Astrocyte (in vitro differentiated cells and primary cell): ENCODE measurements at regions not wholly inside any gene's neighbourhood (a gene's known extent, or its start where the extent isn't known, plus 50 kb on each side); places are given as distances from the start of the nearest gene placed in this dataset.

ENCODE experiments used
- DNase-seq: peaks from one replicate; pipeline ENCODE4 v3.0.0-alpha.2; 2010; ENCODE audit warnings: low read depth
- FAIRE-seq: peaks from 2 replicates; lab custom pipeline; 2011; peaks lifted over from hg19 to GRCh38; lab: Jason Lieb, UNC
- H2AFZ ChIP-seq: 2 replicates; pipeline ENCODE4 v1.6.0; 2012; ENCODE audit warnings: low read depth, low read length, inconsistent platforms
- H3K27ac ChIP-seq: 2 replicates; pipeline ENCODE4 v1.5.1; 2011; ENCODE audit warnings: low read depth, low read length, inconsistent platforms
- H3K27me3 ChIP-seq: 2 replicates; pipeline ENCODE4 v1.6.0; 2011; ENCODE audit warnings: low read length, inconsistent platforms; ENCODE audit not compliant: insufficient read depth
- H3K36me3 ChIP-seq: 2 replicates; pipeline ENCODE4 v1.5.1; 2011; ENCODE audit warnings: low read length, inconsistent platforms; ENCODE audit not compliant: insufficient read depth
- H3K4me1 ChIP-seq: 2 replicates; pipeline ENCODE4 v1.5.1; 2011; ENCODE audit warnings: low read length, inconsistent platforms; ENCODE audit not compliant: insufficient read depth
- H3K4me2 ChIP-seq: 2 replicates; pipeline ENCODE4 v1.6.0; 2012; ENCODE audit warnings: low read length, inconsistent platforms
- H3K4me3 ChIP-seq: 2 replicates; pipeline ENCODE4 v1.5.1; 2011; ENCODE audit warnings: low read depth, mild to moderate bottlenecking, low read length, inconsistent platforms; ENCODE audit not compliant: insufficient read depth
- H3K79me2 ChIP-seq: 2 replicates; pipeline ENCODE4 v1.6.0; 2012; ENCODE audit warnings: mild to moderate bottlenecking, low read length, inconsistent platforms; ENCODE audit not compliant: insufficient read depth
- H3K9ac ChIP-seq: 2 replicates; pipeline ENCODE4 v1.6.0; 2012; ENCODE audit warnings: mild to moderate bottlenecking, low read length, inconsistent platforms
- H3K9me3 ChIP-seq: 2 replicates; pipeline ENCODE4 v1.5.1; 2012; ENCODE audit warnings: low read depth, mild to moderate bottlenecking, low read length, inconsistent platforms; ENCODE audit not compliant: insufficient read depth
- H4K20me1 ChIP-seq: 2 replicates; pipeline ENCODE4 v1.6.0; 2012; ENCODE audit warnings: low read length, inconsistent platforms; ENCODE audit not compliant: insufficient read depth
- H3K27ac Mint-ChIP-seq: one replicate; pipeline ENCODE4 v1.8.0; 2021; ENCODE audit warnings: mild to moderate bottlenecking, mixed read lengths; ENCODE audit not compliant: unreplicated experiment
- H3K27me3 Mint-ChIP-seq: one replicate; pipeline ENCODE4 v1.8.0; 2021; ENCODE audit warnings: low read depth, mixed read lengths; ENCODE audit not compliant: unreplicated experiment
- H3K36me3 Mint-ChIP-seq: one replicate; pipeline ENCODE4 v1.8.0; 2021; ENCODE audit warnings: low read depth, mixed read lengths; ENCODE audit not compliant: unreplicated experiment
- H3K4me1 Mint-ChIP-seq: one replicate; pipeline ENCODE4 v1.8.0; 2021; ENCODE audit warnings: low read depth, mixed read lengths; ENCODE audit not compliant: unreplicated experiment
- H3K4me3 Mint-ChIP-seq: one replicate; pipeline ENCODE4 v1.8.0; 2021; ENCODE audit warnings: mild to moderate bottlenecking, moderate library complexity, mixed read lengths; ENCODE audit not compliant: unreplicated experiment
- H3K9me3 Mint-ChIP-seq: one replicate; pipeline ENCODE4 v1.8.0; 2021; ENCODE audit warnings: mild to moderate bottlenecking, mixed read lengths; ENCODE audit not compliant: unreplicated experiment
- EZH2 ChIP-seq: IDR thresholded peaks from 2 replicates; pipeline ENCODE4 v1.6.1; 2012; ENCODE audit warnings: mild to moderate bottlenecking, low read length, inconsistent platforms; ENCODE audit not compliant: insufficient read depth
- TF ChIP-seq, protein P1 (sequence below): IDR thresholded peaks from 2 replicates; pipeline ENCODE4 v1.5.1; 2011; ENCODE audit warnings: low read depth, mild to moderate bottlenecking, inconsistent platforms, low read length, moderate library complexity; ENCODE audit not compliant: insufficient read depth

DNA sequence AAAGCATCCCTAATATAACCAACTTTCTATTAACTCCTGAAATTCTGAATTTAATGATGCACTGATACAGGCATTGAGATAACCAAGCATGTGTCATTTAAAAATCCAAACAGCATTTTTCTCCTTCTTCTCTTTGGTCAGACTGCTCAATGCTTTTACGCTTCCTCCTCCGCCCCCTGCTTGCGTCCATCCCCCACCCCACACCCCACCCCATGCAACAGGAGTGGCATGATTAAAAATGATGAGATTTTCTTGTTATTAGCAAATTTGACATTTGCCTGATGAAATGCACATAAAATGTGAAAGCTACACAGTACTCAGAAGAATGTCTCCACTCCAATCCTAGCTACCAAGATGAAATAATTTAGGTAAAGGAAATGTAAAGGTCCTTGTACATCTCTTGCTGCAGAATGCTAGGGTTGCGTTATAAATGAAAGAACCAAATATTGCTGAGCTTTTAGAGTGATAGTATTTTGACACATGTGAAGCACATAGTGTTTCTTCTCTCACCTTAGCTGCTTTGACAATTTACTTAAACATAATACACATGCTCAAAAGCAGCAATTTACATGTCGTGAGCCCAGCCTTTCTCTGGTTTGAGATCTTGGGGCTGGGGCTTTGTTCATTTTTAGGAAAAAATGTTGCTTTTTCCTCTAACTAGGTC is 263.8 kb downstream of the MEIS1 start:
- no peaks in the 10 kb centered on the region for H3K4me1 ChIP-seq
- H3K36me3 ChIP-seq: no peaks in the 10 kb centered on the region
- H3K9ac ChIP-seq: no peak overlapping the region
- H3K27me3 ChIP-seq: no peaks in the 10 kb centered on the region
- H3K79me2 ChIP-seq: no peaks in the 10 kb centered on the region
- no peak overlapping the region for H3K4me2 ChIP-seq
- H3K27ac Mint-ChIP-seq: no peak overlapping the region
- H2AFZ ChIP-seq: no peak overlapping the region
- TF ChIP-seq EZH2: no peak
- TF ChIP-seq, protein P1, sequence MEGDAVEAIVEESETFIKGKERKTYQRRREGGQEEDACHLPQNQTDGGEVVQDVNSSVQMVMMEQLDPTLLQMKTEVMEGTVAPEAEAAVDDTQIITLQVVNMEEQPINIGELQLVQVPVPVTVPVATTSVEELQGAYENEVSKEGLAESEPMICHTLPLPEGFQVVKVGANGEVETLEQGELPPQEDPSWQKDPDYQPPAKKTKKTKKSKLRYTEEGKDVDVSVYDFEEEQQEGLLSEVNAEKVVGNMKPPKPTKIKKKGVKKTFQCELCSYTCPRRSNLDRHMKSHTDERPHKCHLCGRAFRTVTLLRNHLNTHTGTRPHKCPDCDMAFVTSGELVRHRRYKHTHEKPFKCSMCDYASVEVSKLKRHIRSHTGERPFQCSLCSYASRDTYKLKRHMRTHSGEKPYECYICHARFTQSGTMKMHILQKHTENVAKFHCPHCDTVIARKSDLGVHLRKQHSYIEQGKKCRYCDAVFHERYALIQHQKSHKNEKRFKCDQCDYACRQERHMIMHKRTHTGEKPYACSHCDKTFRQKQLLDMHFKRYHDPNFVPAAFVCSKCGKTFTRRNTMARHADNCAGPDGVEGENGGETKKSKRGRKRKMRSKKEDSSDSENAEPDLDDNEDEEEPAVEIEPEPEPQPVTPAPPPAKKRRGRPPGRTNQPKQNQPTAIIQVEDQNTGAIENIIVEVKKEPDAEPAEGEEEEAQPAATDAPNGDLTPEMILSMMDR: no peak
- H3K4me3 Mint-ChIP-seq: no peak overlapping the region
- no peak overlapping the region for H3K4me3 ChIP-seq
- no peaks in the 10 kb centered on the region for H3K9me3 ChIP-seq
- no peak overlapping the region for H3K27ac ChIP-seq
- no peaks in the 10 kb centered on the region for H3K27me3 Mint-ChIP-seq
- H3K36me3 Mint-ChIP-seq: no peaks in the 10 kb centered on the region
- no peaks in the 10 kb centered on the region for H3K4me1 Mint-ChIP-seq
- FAIRE-seq (no peak), DNase-seq (no peak)
- no peaks in the 10 kb centered on the region for H3K9me3 Mint-ChIP-seq
- H4K20me1 ChIP-seq: no peaks in the 10 kb centered on the region

DNA sequence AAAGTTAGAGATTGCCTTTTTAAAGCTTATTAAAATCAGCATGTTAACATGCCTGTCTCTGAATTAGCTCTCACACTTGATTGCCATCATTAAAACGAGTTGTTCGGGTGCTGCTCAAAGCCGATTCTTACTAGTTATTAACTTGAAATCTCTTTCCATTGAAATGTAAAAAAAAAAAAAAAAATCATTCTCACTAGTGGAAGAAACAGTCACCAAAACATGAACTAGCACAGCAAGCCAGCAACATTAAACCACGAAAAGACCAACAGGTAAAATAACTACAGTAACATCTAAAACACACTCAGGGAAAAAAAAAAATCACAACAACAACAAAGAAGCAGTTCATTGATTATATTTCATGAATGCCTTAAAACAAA is 264.5 kb downstream of the MEIS1 start:
- Histone ChIP-seq H3K4me2 (no peak overlapping the region), H3K4me1 (no peaks in the 10 kb centered on the region), H3K4me3 (no peak overlapping the region), H3K9ac (no peak overlapping the region), H4K20me1 (no peaks in the 10 kb centered on the region), H3K27me3 (no peaks in the 10 kb centered on the region), H3K79me2 (no peaks in the 10 kb centered on the region), H2AFZ (no peak overlapping the region), H3K9me3 (no peaks in the 10 kb centered on the region), H3K36me3 (no peaks in the 10 kb centered on the region), H3K27ac (no peak overlapping the region)
- H3K4me3 Mint-ChIP-seq: no peak overlapping the region
- DNase-seq (no peak), FAIRE-seq (no peak)
- H3K36me3 Mint-ChIP-seq: no peaks in the 10 kb centered on the region
- no peaks in the 10 kb centered on the region for H3K9me3 Mint-ChIP-seq
- H3K4me1 Mint-ChIP-seq: no peaks in the 10 kb centered on the region
- no peaks in the 10 kb centered on the region for H3K27me3 Mint-ChIP-seq
- no peak overlapping the region for H3K27ac Mint-ChIP-seq
- TF ChIP-seq, protein P1: no peak
- TF ChIP-seq EZH2: no peak

DNA sequence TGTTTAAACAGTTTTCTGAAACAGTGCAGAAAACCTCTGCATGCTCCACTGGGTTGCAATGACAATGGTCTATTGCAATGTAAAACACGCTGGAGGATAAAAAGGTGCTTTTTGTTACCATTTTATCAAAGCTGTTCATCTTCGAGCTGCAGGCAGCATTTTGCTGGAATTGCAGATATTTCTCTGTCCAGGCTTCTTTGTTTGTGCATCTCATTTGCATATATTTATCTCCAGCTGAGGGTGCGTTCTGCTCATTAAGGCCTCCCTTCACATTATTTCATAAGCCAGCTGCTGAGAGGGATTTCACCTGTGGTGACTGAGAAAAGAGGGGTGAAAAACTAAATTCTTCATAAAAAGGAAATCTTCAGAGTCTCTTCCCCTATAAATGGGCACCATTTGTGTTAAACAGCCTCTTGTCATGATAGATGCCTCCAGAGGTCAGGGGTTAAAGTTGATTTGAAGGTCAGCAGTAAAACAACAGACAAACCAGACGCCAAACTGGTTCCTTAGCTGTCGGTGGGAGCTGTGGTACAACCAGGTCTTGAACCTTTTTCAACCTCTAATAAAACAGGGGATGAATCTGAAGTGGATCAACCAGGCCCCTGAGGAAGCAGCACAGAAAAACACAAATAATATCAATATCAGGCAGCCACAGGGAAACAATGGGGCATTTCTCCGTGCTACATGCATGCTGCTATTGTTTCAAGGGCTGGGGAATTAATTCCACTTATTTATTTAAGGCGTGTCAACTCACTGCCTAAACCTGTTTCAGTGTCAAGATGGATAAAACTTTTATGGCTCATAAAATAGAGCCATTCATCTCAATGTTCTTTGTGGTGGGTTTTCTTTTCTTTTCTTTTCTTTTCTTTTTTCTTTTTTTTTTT is 265.1 kb downstream of the MEIS1 start:
- H3K4me2 ChIP-seq: no peak overlapping the region
- no peak overlapping the region for H3K27ac Mint-ChIP-seq
- no peaks in the 10 kb centered on the region for H3K36me3 Mint-ChIP-seq
- no peak overlapping the region for H3K9ac ChIP-seq
- H3K27me3 Mint-ChIP-seq: no peaks in the 10 kb centered on the region
- TF ChIP-seq, protein P1: no peak
- no peak for TF ChIP-seq EZH2
- no peaks in the 10 kb centered on the region for H3K4me1 Mint-ChIP-seq
- H3K79me2 ChIP-seq: no peaks in the 10 kb centered on the region
- H3K4me1 ChIP-seq: no peaks in the 10 kb centered on the region
- FAIRE-seq: no peak
- no peaks in the 10 kb centered on the region for H4K20me1 ChIP-seq
- no peaks in the 10 kb centered on the region for H3K9me3 ChIP-seq
- H3K27ac ChIP-seq: no peak overlapping the region
- H3K9me3 Mint-ChIP-seq: no peaks in the 10 kb centered on the region
- H3K4me3 Mint-ChIP-seq: no peak overlapping the region
- H3K4me3 ChIP-seq: no peak overlapping the region
- no peaks in the 10 kb centered on the region for H3K27me3 ChIP-seq
- H3K36me3 ChIP-seq: no peaks in the 10 kb centered on the region
- DNase-seq: no peak
- peak overlapping the region; percentile 29 for H2AFZ ChIP-seq
